B cell (primary cell): ENCODE measurements at regions not wholly inside any gene's neighbourhood (a gene's known extent, or its start where the extent isn't known, plus 50 kb on each side); places are given as distances from the start of the nearest gene placed in this dataset.

Experiments
- EZH2 ChIP-seq: IDR thresholded peaks from 2 replicates; pipeline ENCODE4 v1.6.1; 2012; ENCODE audit warnings: borderline replicate concordance, low read depth, mild to moderate bottlenecking, moderate library complexity, low read length; ENCODE audit not compliant: insufficient read depth, poor library complexity, severe bottlenecking
- TF ChIP-seq, protein P1 (sequence below): fragments of 200-600 bp; IDR thresholded peaks from one replicate; pipeline ENCODE4 v1.8.0; 2022; ENCODE audit warnings: antibody characterized with exemption, mild to moderate bottlenecking

DNA sequence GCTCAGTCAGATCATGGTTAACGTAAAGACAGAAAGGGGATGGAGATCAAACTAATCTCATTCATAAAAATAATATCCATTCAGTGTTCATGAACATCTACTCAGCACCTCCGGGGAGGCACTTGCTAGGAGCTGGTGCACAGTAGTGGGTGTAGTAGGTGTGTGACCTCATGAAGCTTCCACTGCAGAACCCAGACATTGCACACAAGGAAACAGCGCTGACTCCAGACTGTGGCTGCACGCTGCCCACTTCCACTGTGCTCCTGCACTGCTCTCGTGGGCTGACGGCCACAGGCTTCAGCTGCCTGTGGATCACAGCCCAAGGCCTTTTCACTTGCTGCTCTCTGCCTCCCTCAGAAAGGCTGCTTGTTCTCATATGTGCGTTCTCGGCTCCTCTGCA lies 214.4 kb upstream of the ZNF507 start:
- TF ChIP-seq, protein P1, sequence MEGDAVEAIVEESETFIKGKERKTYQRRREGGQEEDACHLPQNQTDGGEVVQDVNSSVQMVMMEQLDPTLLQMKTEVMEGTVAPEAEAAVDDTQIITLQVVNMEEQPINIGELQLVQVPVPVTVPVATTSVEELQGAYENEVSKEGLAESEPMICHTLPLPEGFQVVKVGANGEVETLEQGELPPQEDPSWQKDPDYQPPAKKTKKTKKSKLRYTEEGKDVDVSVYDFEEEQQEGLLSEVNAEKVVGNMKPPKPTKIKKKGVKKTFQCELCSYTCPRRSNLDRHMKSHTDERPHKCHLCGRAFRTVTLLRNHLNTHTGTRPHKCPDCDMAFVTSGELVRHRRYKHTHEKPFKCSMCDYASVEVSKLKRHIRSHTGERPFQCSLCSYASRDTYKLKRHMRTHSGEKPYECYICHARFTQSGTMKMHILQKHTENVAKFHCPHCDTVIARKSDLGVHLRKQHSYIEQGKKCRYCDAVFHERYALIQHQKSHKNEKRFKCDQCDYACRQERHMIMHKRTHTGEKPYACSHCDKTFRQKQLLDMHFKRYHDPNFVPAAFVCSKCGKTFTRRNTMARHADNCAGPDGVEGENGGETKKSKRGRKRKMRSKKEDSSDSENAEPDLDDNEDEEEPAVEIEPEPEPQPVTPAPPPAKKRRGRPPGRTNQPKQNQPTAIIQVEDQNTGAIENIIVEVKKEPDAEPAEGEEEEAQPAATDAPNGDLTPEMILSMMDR = no peak
- TF ChIP-seq EZH2 = no peak
